ENCODE measurements at regions not wholly inside any gene's neighbourhood (a gene's known extent, or its start where the extent isn't known, plus 50 kb on each side); places are given as distances from the start of the nearest gene placed in this dataset.

- TF ChIP-seq CSDC2 (CRISPR knock-in tag; IDR thresholded peaks at IDR 0.05) (no peak), CREB5 (CRISPR knock-in tag; IDR thresholded peaks at IDR 0.05; ENCODE audit: low read depth) (no peak), OSR1 (CRISPR knock-in tag; IDR thresholded peaks at IDR 0.05) (no peak), ZFP30 (CRISPR knock-in tag; IDR thresholded peaks at IDR 0.05) (no peak), PATZ1 (CRISPR knock-in tag; IDR thresholded peaks at IDR 0.05; ENCODE audit: borderline replicate concordance) (no peak), ARNTL (CRISPR knock-in tag; IDR thresholded peaks at IDR 0.05; ENCODE audit: borderline replicate concordance, low read depth) (no peak), PPARA (CRISPR knock-in tag; IDR thresholded peaks at IDR 0.05; ENCODE audit: borderline replicate concordance) (no peak), ZFP3 (CRISPR knock-in tag; IDR thresholded peaks at IDR 0.05) (no peak), TSHZ2 (CRISPR knock-in tag; IDR thresholded peaks at IDR 0.05) (no peak)
These were observed 600.4 kb upstream of the NOX3 start for GRCh38 chr6:156056085-156056484.
